NCI-H226 (cell line): ENCODE measurements at regions not wholly inside any gene's neighbourhood (a gene's known extent, or its start where the extent isn't known, plus 50 kb on each side); places are given as distances from the start of the nearest gene placed in this dataset.
"Not testable (repeated sequence)": the region's sequence is repeated elsewhere in the genome, so short reads cannot be mapped to it uniquely, and the experiment has no call there.

Experiments used
- DNase-seq: peaks from one replicate; pipeline ENCODE4 v3.0.0-alpha.2; 2015

DNA sequence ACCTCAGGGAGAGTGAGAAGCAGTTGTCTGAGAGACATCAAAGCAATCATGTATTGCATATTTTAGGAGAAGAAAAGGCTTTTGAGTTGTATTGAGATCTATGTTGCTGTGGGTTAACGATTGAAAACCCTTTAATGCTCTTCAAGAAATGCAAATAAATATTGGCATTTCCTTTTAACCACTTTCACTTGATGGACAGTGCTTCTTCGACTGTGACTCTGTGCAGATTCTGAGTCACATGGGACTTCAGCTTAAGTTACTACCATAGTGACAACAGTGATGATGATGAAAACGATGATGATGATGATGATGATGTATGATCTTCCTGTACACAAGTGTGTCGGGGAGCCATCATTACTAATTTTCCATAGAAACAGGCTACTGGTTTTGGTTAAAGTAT is 181.8 kb downstream of the AKAIN1 start:
- DNase-seq: no peak

DNA sequence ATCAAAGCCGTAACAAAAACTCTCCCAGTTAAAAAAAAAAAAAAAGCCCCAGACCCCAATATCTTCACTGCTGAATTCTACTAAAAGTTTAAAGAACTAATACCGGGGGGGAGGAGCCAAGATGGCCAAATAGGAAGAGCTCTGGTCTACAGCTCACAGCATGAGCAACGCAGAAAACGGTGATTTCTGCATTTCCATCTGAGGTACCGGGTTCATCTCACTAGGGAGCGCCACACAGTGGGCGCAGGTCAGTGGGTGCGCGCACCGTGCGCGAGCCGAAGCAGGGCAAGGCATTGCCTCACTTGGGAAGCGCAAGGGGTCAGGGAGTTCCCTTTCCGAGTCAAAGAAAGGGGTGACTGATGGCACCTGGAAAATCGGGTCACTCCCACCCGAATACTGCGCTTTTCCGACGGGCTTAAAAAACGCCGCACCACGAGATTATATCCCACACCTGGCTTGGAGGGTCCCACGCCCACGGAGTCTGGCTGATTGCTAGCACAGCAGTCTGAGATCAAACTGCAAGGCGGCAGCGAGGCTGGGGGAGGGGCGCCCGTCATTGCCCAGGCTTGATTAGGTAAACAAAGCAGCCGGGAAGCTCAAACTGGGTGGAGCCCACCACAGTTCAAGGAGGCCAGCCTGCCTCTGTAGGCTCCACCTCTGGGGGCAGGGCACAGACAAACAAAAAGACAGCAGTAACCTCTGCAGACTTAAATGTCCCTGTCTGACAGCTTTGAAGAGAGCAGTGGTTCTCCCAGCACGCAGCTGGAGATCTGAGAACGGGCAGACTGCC is 192.8 kb downstream of the AKAIN1 start:
- not testable (repeated sequence) for DNase-seq

DNA sequence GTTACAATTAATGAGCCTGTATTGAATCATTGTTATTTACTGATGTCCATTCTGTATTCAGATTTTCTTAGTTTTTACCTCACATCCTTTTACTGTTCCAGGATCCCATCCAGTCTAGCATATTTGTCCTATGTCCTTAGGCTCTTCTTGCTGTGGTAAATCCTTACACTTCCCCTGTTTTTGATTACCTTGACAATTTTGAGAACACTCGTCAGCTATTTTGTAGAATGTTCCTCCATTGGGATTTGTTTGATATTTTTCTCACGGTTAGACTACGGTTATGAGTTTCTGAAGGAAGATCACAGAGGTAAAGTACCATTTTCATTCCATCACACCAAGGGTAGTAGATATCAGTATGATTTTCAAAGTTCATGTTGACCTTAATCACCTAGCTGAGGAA is 202.3 kb downstream of the AKAIN1 start:
- DNase-seq: no peak

DNA sequence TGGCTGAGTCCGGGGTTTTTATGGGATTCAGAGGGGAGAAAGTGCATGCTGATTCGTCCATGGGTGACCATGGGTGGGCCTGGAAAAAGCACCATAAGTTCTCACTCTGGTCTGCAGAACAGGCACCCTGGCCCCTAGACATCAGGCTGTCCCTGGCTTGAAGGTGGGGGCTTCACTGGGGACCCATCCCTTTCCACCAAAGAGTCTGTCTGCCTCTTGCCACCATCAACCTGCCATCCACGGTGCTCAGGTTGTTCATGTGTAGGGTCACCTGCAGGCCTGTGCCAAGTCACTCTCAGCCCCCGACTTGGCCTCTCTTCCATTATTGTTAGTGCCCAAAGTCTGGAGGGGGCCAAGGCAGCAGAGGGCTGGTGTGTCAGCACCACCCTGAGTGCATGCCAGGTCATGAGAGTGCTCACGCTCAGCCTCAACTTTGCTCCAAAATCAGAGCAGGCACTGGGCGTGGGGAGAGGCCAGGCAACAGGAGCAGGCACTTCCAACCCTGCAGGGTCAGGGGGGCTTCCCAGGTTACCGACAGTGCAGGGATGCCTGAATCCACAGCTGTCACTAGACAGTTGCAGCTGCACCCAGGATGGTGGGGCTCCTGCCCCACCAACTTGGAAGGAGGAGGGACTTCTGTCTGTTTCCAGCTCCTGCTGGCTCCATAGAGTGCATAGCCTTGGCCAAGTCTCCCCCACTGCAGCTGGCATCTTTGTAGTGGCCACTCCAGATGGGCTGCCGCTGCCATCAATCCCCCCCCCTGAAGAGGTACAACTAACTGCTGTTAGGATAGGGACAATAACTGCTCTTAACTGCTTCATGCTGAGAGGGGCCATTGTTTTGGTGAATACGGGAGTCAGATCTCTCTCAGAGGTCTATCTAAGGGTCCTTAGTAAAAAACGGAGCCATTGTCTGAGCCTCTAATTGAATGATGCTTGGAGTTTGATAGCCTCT is 209.3 kb downstream of the AKAIN1 start:
- no peak for DNase-seq

DNA sequence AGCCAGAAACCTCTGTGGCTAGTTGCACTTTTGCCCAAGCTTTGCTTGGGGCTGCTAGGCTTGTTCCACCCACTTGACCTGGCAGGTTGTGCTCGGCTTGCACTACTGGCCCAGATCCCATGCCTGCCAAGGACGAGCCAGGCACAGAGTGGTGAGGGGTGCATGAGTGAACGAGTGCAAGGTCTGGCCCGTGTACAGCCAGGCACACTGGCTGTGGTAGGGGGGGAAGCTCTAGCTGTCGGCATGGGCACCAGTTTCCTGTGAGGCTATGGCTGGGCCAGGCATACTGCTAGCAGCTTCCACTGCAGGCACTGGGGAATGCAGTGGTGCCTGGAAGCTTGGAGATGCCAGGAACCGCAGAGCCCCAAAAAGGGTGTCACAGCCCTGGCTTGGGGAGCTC is 210.4 kb downstream of the AKAIN1 start:
- DNase-seq: no peak

DNA sequence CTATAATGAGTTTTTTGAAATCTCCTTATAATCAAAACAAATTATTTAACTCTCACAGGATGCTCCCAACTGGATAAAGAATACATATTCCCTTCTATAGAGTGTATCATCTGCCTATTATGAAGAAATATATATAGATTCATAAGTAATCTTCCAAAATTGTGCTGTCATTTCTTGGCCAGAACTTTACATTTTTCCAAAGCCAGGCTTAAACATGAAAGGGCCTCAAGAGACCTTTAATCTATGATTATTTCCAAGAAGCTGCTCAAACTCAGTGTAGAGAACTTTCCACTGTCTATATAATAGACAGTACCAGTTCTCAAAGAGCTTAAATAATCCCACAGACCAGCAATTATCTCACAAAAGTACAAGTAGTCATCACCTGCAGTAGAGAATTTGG is 211.0 kb downstream of the AKAIN1 start:
- no peak for DNase-seq

DNA sequence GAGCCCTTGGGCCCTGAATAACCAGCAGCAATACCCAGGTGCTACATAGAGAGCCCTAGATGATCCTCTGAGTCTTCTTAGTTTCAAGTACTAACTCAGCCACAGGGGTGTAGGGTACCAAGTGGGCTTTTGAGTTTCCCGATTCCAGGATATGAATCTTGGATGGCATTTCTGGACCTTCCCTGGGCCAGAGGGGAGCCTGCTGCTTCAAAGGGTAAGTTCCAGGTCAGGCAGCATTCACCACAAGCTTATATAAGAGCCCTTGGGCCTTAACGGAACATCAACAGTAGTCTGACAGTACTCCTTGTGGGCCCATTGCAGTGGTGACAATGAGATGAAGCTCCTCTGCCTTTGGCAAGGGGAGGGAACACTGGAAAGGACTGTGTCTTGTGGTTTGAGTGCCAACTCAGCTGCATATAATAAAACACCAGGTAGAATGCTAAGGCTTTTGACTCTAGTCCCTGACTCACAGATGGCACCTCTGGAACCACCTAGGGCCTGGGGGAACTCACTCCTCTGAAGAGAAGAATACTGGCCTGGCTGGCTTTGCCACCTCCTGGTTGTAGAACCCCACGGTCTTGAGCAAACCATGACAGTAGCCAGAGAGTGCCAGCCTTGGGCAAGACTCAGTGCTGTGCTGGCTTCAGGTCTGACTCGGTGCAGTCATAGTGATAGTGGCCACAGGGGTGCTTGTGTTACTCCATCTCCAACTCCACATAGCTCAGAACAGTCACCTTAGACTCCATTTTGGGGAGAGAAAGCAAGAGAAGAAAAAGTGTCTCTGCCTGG is 235.7 kb downstream of the AKAIN1 start:
- no peak for DNase-seq

DNA sequence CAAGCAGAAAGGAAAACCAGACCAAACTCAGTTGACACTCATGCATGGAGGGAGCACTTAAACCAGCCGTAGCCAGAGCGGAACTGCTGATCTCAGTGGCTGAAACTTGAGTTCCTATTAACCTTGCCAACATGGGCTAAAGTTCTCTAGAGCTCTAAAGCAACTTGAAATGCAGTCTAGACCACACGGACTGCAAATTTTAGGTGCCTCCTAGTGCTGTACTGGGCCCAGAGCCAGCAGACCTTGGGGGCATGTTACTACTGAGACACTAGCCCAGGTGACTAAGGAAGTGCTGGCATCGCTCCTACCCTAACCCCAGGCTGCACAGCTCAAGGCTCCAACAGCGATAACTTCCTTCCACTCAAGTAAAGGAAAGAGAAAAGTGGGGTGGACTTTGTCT is 236.5 kb downstream of the AKAIN1 start:
- DNase-seq: no peak

GRCh38 chr18:4931209-4931608 is 265.8 kb downstream of the AKAIN1 start:
- no peak for DNase-seq

DNA sequence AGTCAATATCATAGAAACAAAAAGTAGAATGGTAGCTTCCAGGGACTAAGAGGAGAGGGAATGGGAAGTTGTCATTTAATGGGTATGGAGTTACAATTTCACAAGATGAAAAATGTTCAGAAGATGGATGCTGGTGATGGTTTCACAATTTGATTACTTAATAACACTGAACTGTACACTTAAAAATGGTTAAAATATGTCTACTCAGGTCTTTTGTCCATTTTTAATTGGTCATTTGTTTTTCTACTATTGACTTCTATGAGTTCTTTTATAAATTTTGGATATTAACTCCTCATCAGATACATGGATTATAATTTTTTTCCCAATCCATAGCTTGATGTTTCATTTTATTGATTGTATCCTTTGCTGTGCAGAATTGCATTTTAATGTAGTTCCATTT is 275.5 kb downstream of the AKAIN1 start:
- no peak for DNase-seq

- not testable (repeated sequence) for DNase-seq
These were observed 279.5 kb downstream of the AKAIN1 start for GRCh38 chr18:4917509-4917908.

GRCh38 chr18:4908328-4908727 is 288.7 kb downstream of the AKAIN1 start:
- DNase-seq: no peak

- DNase-seq: no peak
These were observed 290.2 kb downstream of the AKAIN1 start for GRCh38 chr18:4906856-4907255.

GRCh38 chr18:4888251-4889040 is 308.6 kb downstream of the AKAIN1 start:
- no peak for DNase-seq

DNA sequence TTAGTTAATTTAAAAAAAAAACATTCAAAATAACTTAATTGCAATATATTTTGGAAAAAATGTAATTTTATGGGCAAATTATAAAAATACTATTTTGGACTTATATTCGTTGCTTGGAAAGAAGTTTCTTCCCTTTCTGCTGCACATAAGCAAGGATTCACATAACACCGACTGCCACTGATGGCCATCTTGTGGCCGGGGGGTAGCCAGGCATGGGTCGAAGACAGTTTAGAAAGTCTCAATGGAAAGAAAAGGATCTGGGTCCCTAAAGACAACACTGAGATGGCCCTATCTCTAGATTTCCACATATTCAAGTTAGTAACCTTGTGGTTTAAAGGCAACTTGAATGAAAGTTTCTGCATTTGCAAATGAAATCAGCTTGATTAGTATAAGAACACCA is 318.6 kb downstream of the AKAIN1 start:
- DNase-seq: no peak

- no peak for DNase-seq
These were observed 325.9 kb downstream of the AKAIN1 start for GRCh38 chr18:4871197-4871596.

DNA sequence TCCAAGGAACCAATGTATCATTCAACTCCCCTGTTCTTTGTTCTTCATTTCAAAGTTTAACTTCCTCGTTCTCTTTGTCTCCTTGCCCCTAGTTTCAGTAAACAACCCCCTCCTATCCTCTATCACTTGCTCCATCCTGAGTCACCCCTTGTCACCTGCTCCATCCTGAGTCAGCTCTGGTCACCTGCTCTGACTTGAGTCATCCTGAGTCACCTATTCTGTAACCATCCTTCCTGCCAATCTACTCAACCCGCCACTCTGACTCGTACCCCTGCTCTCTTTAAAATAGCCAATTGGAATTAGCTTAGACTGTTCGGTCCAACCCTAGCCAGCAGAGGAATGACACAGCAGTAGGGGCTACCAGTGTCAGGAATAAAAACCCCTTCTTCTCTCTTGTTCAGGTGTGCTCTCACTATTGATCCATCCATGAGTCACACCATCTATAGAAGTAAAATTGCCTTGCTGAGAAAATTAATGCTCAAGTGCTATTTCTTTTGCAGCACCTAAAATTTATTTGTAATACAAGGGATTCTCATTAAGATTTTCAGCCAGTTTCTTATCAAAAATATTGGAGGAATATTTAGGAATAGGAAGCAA is 326.8 kb downstream of the AKAIN1 start:
- DNase-seq: no peak

DNA sequence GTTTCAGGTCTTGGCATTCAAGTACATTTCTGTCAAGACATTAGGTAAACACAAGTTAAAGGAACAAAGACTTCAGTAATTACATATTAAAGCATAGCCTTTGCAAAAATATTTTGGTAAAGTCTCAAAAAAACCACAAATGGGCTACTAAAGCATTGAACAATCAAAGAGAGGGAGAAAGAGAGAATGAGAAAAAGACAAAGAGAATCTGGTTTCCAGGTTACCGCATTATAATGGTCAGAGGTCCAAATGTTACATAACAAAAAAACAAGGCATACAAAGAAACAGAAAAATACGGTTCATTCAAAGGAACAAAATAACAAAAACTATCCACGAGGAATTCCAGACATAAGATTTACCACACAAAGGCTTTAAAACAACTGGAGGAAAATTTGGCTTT is 327.9 kb downstream of the AKAIN1 start:
- no peak for DNase-seq

DNA sequence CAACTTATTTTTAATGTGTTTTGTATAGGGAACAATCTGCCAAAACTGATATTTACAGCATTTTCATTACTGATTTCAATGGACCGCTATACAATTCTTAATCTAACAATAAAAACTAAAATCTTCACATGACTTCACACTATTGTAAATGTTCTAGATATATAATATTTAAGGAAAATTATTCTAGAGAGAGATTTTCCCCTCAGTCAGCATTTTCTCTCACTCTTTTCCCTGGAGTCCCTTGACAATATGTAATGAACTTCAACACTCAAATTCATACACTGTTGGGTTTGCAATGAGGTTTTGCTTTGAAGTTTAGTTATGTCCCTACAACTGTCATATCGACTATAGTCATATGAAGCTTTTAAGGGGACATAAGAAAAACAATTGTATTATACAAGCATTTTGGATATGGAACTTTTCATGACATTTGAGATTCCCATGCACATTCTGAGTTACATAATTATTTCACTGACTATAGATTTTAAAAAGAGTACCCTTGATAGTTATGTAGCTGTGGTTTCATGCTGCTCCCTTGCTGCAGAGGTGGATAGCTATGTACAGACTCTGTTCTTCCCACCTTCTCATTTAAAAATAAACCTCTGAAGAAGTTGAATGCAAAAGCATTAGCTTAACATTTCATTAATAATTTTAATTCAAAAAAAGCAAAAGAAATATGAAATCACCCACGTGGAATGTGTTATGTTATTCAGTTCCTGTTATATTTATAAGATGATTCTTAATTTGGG is 338.5 kb downstream of the AKAIN1 start:
- no peak for DNase-seq

- no peak for DNase-seq
These were observed 342.4 kb downstream of the AKAIN1 start for GRCh38 chr18:4854671-4855070.

DNA sequence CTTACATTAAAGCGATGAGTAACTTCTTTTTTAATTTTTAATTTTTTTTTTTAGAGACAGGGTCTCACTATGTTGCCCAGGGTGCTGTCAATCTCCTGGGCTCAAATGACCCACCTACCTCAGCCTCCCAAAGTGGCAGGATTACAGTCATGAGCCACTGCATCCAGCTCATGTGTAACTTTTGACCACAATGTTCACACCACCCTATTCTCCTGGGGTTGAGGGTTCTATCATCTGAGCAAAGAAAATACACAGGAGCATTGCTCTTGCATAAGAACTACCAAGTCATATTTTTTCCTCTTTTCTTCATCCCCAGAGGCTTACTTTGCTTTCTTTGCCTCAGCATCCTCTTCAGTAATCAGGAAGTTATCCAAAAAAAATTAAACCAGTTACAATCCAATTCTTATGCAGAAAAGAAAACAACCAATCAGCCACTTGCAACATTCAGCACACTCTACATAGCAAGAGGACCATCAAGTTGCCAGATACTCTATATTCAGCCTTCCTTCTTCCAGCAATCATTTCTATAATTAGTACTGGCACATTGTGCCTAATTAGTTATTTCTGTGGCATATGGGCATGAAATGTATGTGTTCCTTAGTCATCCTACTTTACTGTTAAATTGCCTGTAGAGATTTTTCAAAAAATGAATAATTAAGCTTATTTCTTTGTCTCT is 345.6 kb downstream of the AKAIN1 start:
- DNase-seq: no peak
